Glutamatergic neuron (in vitro differentiated cells): ENCODE measurements at regions not wholly inside any gene's neighbourhood (a gene's known extent, or its start where the extent isn't known, plus 50 kb on each side); places are given as distances from the start of the nearest gene placed in this dataset.
A peak's percentile ranks its signal among the peaks of the same experiment; 100 is the strongest.
"Not testable (repeated sequence)": the region's sequence is repeated elsewhere in the genome, so short reads cannot be mapped to it uniquely, and the experiment has no call there.

Source experiments
- DNase-seq: peaks from one replicate; pipeline ENCODE4 v3.0.0; 2022
- H3K27ac Mint-ChIP-seq: one replicate; pipeline ENCODE4 v1.8.0; 2020; ENCODE audit warnings: mild to moderate bottlenecking, mixed read lengths, inconsistent platforms; ENCODE audit not compliant: unreplicated experiment
- H3K27me3 Mint-ChIP-seq: one replicate; pipeline ENCODE4 v1.8.0; 2020; ENCODE audit warnings: mild to moderate bottlenecking, moderate library complexity, mixed read lengths, inconsistent platforms; ENCODE audit not compliant: unreplicated experiment
- H3K36me3 Mint-ChIP-seq: one replicate; pipeline ENCODE4 v1.8.0; 2020; ENCODE audit warnings: mild to moderate bottlenecking, mixed read lengths, inconsistent platforms; ENCODE audit not compliant: unreplicated experiment
- H3K4me1 Mint-ChIP-seq: one replicate; pipeline ENCODE4 v1.8.0; 2020; ENCODE audit warnings: mild to moderate bottlenecking, low read depth, mixed read lengths, inconsistent platforms; ENCODE audit not compliant: unreplicated experiment
- H3K4me3 Mint-ChIP-seq: one replicate; pipeline ENCODE4 v1.8.0; 2020; ENCODE audit warnings: mild to moderate bottlenecking, mixed read lengths, inconsistent platforms; ENCODE audit not compliant: unreplicated experiment
- H3K9me3 Mint-ChIP-seq: one replicate; pipeline ENCODE4 v1.8.0; 2020; ENCODE audit warnings: mild to moderate bottlenecking, moderate library complexity, mixed read lengths, inconsistent platforms; ENCODE audit not compliant: unreplicated experiment
- TF ChIP-seq, protein P1 (sequence below): fragments of 200-600 bp; sonication (generic); IDR thresholded peaks from one replicate; pipeline ENCODE4 v1.5.0; 2021; ENCODE audit not compliant: partially characterized antibody, unreplicated experiment

DNA sequence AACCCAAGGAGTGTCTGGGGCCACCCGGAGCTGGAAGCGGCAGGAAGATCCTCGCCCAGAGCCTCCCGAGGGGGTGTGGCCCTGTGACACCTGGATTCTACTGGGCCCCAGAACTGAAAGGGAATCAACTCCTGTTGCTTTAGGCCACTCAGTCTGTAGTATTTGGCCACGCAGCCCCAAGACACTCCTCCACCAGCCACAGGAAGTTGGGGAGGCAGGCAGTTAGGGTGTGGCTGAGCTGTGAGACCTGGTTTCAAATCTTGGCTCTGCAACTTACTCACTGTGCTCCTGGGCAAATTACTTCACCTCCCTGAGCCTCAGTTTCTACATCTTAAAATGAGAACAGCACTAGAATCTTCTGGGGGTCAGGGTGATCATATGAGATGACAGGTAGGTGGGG is 119.8 kb upstream of the PPP1R26 start:
- Mint-ChIP-seq H3K4me3 (no peak overlapping the region), H3K36me3 (no peaks in the 10 kb centered on the region)
- TF ChIP-seq, protein P1, sequence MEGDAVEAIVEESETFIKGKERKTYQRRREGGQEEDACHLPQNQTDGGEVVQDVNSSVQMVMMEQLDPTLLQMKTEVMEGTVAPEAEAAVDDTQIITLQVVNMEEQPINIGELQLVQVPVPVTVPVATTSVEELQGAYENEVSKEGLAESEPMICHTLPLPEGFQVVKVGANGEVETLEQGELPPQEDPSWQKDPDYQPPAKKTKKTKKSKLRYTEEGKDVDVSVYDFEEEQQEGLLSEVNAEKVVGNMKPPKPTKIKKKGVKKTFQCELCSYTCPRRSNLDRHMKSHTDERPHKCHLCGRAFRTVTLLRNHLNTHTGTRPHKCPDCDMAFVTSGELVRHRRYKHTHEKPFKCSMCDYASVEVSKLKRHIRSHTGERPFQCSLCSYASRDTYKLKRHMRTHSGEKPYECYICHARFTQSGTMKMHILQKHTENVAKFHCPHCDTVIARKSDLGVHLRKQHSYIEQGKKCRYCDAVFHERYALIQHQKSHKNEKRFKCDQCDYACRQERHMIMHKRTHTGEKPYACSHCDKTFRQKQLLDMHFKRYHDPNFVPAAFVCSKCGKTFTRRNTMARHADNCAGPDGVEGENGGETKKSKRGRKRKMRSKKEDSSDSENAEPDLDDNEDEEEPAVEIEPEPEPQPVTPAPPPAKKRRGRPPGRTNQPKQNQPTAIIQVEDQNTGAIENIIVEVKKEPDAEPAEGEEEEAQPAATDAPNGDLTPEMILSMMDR: no peak

DNA sequence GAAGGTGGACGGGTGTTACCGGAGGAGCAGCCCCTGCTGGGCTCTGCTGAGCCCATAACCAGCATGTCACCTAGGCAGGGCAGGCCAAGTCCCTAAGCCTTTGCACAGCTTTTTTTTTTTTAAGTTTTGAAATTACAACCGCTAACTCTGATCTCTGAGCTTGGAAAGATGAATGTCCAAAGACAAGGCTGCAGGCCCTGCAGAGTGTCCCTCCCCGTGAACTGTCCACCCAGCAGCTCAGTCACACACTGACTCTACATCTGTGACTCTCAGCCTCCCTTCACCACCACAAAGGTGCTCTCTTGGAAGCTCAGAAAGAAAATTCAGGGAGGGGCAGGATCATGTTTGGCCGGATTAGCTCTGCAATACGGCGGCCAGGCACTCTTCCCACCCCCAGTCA is 119.0 kb upstream of the PPP1R26 start:
- no peak for DNase-seq
- Mint-ChIP-seq H3K27ac (no peak overlapping the region), H3K36me3 (no peaks in the 10 kb centered on the region), H3K9me3 (peaks cover 7% of the 10 kb centered on the region), H3K4me3 (no peak overlapping the region), H3K4me1 (peaks cover 11% of the 10 kb centered on the region), H3K27me3 (peaks cover 1% of the 10 kb centered on the region)
- TF ChIP-seq, protein P1: no peak

More for the DNA sequence above, 119.8 kb upstream of the PPP1R26 start:
- H3K27ac Mint-ChIP-seq: no peak overlapping the region
- DNase-seq: no peak
- peaks cover 13% of the 10 kb centered on the region for H3K4me1 Mint-ChIP-seq
- H3K9me3 Mint-ChIP-seq: peaks cover 8% of the 10 kb centered on the region
- H3K27me3 Mint-ChIP-seq: peaks cover 1% of the 10 kb centered on the region

DNA sequence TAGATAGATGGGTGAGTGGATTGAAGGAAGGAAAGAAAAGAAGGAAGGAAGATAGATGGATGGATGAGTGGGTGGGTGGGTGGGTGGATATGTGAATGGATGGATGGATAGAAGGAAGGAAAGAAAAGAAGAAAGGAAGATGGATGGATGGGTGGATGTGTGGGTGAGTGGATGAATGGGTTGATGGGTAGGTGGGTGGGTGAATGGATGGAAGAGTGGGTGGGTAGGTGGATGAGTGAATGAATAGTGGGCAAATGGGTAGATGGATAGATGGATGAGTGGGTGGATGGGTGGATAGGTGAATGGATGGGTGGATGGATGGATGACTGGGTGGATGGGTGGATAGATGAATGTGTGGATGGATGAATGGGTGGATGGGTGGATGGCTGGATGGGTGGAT is 117.9 kb upstream of the PPP1R26 start:
- H3K4me3 Mint-ChIP-seq, H3K27me3 Mint-ChIP-seq, H3K9me3 Mint-ChIP-seq: not testable (repeated sequence)

DNA sequence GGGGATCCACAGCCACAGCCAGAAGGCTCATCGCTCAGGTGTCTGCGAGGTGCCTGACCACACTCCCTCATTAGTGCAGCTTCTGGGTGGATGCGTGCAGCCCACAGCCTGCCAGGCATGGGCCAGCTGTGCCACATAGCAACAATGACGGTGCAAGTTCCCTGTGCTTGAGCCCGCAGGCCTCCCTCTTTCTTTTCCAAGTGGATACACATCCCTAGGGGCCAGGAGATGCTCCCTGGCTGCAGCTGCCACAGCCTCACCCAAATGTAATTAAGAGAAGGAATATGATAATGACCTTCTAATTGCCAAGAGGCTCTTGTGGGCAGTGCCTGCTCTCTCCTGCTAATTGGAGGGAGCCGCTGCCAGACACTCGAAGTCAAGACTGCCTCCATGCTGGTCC is 116.0 kb upstream of the PPP1R26 start:
- TF ChIP-seq, protein P1: no peak
- peak; percentile 49 for DNase-seq
- Mint-ChIP-seq H3K4me1 (peaks cover 3% of the 10 kb centered on the region), H3K36me3 (no peaks in the 10 kb centered on the region), H3K27ac (no peak overlapping the region), H3K27me3 (peaks cover 1% of the 10 kb centered on the region), H3K9me3 (peaks cover 7% of the 10 kb centered on the region), H3K4me3 (no peak overlapping the region)

More for the DNA sequence above, 117.9 kb upstream of the PPP1R26 start:
- not testable (repeated sequence) for DNase-seq, H3K36me3 Mint-ChIP-seq
- Mint-ChIP-seq H3K4me1 (peaks cover 11% of the 10 kb centered on the region), H3K27ac (peak overlapping the region; percentile 10)

DNA sequence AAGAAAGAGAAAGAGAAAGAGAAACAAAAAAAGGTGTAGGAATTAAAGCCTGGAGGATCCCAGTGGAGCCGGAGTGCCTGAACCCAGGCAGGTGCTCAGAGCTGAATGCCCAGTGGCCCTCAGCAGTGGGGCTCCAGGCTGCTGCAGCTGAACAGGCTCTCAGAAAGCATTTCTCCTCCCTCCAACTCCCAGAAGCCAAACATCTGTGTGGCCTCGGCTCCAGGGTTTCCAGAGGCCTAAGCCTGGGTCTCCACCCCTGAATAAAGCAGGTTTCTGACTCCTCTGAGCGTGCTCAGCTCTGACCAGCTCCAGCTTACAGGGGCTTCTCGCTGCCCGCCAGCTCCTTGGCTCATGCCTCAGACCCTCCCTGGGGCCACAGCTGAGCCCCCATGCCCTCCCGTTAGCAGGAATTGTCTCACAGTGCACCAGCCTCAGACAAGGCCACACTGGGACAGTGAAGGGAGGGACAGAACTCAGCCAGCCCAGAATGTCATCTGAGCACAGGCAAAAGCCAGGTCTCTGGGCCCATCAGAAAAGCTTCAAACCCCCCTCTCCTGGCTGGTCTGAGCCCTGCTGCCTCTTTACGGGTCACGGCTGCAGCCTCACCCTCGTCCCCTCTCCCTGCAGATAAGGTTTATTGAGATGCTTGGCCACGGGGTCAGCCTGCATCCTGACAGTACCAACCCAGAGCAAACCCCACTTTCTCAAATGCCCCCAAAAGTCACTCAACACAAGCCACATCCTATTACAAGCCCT is 114.4 kb upstream of the PPP1R26 start:
- H3K36me3 Mint-ChIP-seq: no peaks in the 10 kb centered on the region
- H3K4me3 Mint-ChIP-seq: no peak overlapping the region
- H3K27ac Mint-ChIP-seq: no peak overlapping the region
- no peak for DNase-seq
- peaks cover 5% of the 10 kb centered on the region for H3K9me3 Mint-ChIP-seq
- peaks cover 1% of the 10 kb centered on the region for H3K27me3 Mint-ChIP-seq
- no peaks in the 10 kb centered on the region for H3K4me1 Mint-ChIP-seq
- TF ChIP-seq, protein P1: no peak
